HL-60 (cell line): ENCODE measurements at regions not wholly inside any gene's neighbourhood (a gene's known extent, or its start where the extent isn't known, plus 50 kb on each side); places are given as distances from the start of the nearest gene placed in this dataset.

Source experiments
- CTCF ChIP-seq: IDR thresholded peaks from one replicate; pipeline ENCODE4 v1.5.1; 2011; ENCODE audit warnings: low read length, control low read depth, inconsistent platforms; ENCODE audit not compliant: insufficient read depth
- POLR2AphosphoS5 ChIP-seq: IDR thresholded peaks from 2 replicates; pipeline ENCODE4 v1.6.1; 2012; ENCODE audit warnings: low read depth
- REST ChIP-seq: IDR thresholded peaks from 2 replicates; pipeline ENCODE4 v1.6.1; 2012; ENCODE audit warnings: low read depth; ENCODE audit not compliant: insufficient replicate concordance

- no peak for TF ChIP-seq CTCF
- TF ChIP-seq REST, result no peak
- TF ChIP-seq POLR2AphosphoS5, result no peak
Measured at GRCh38 chr14:23766737-23767401, 130.7 kb downstream of the DHRS2 start.
